MCF 10A (cell line): ENCODE measurements at regions not wholly inside any gene's neighbourhood (a gene's known extent, or its start where the extent isn't known, plus 50 kb on each side); places are given as distances from the start of the nearest gene placed in this dataset.

ENCODE experiments used
- BruUV-seq: library from RNA; stranded (reverse); fragments of 400-500 nt; replicated peaks from 2 replicates; lab custom pipeline; 2021; lab: Mats Ljungman, UMichigan
- CTCF ChIA-PET: fragments of 300-600 bp; sonication (Branson Sonifier 250); formaldehyde crosslinking; extraction: SDS; loops from one replicate; lab custom pipeline; 2021; ENCODE audit warnings: antibody characterized with exemption, inconsistent platforms; lab: Yijun Ruan, JAX
- POLR2A ChIA-PET: fragments of 300-600, 350-650 bp; sonication (Branson Sonifier 250); formaldehyde crosslinking; extraction: SDS; loops from one replicate; lab custom pipeline; 2020; ENCODE audit warnings: antibody characterized with exemption, inconsistent platforms; lab: Yijun Ruan, JAX
- DNase-seq: peaks from one replicate; pipeline ENCODE4 v3.0.0-alpha.2; 2018; ENCODE audit not compliant: unreplicated experiment
- H3K27ac Mint-ChIP-seq: one replicate; pipeline ENCODE4 v1.8.0; 2022; ENCODE audit warnings: mild to moderate bottlenecking, low read depth, mixed read lengths; ENCODE audit not compliant: unreplicated experiment
- H3K27me3 Mint-ChIP-seq: one replicate; pipeline ENCODE4 v1.8.0; 2022; ENCODE audit warnings: mixed read lengths; ENCODE audit not compliant: insufficient read depth, unreplicated experiment
- H3K36me3 Mint-ChIP-seq: one replicate; pipeline ENCODE4 v1.8.0; 2022; ENCODE audit warnings: mild to moderate bottlenecking, moderate library complexity, mixed read lengths; ENCODE audit not compliant: insufficient read depth, unreplicated experiment
- H3K4me1 Mint-ChIP-seq: one replicate; pipeline ENCODE4 v1.8.0; 2022; ENCODE audit warnings: mixed read lengths; ENCODE audit not compliant: insufficient read depth, unreplicated experiment
- H3K4me3 Mint-ChIP-seq: one replicate; pipeline ENCODE4 v1.8.0; 2022; ENCODE audit warnings: mild to moderate bottlenecking, moderate library complexity, mixed read lengths; ENCODE audit not compliant: unreplicated experiment
- H3K9me3 Mint-ChIP-seq: one replicate; pipeline ENCODE4 v1.8.0; 2022; ENCODE audit warnings: mixed read lengths; ENCODE audit not compliant: unreplicated experiment
- intact Hi-C: fragments of 100-400 bp; cut with micrococcal nuclease; formaldehyde crosslinking; loops from 2 replicates; pipeline ENCODE4 v1.14.1; 2022
- TF ChIP-seq, protein P1 (sequence below): fragments of 200-600 bp; IDR thresholded peaks from one replicate; pipeline ENCODE4 v1.8.0; 2022; ENCODE audit warnings: antibody characterized with exemption, mild to moderate bottlenecking; ENCODE audit not compliant: unreplicated experiment

DNA sequence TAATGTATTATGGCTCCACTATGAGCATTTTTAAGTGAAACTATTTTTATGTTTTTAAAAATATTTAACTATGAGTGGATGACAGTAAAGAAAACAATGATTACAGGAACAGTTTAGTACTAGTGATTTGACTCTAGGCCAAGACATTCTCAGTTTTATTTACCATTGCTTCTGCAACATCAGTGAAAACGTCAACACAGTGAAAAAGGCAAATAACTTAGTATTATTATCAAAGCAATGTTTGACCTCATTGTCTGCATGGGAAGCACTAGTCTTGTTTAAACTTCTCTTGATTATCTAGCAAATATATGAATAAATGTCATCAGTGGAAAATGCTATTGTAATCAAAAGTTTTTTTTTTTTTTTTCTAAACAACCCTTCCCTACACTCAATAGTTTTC lies 165.0 kb downstream of the HTR1B start:
- no peak overlapping the region for H3K27ac Mint-ChIP-seq
- TF ChIP-seq, protein P1, sequence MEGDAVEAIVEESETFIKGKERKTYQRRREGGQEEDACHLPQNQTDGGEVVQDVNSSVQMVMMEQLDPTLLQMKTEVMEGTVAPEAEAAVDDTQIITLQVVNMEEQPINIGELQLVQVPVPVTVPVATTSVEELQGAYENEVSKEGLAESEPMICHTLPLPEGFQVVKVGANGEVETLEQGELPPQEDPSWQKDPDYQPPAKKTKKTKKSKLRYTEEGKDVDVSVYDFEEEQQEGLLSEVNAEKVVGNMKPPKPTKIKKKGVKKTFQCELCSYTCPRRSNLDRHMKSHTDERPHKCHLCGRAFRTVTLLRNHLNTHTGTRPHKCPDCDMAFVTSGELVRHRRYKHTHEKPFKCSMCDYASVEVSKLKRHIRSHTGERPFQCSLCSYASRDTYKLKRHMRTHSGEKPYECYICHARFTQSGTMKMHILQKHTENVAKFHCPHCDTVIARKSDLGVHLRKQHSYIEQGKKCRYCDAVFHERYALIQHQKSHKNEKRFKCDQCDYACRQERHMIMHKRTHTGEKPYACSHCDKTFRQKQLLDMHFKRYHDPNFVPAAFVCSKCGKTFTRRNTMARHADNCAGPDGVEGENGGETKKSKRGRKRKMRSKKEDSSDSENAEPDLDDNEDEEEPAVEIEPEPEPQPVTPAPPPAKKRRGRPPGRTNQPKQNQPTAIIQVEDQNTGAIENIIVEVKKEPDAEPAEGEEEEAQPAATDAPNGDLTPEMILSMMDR, result no peak
- H3K27me3 Mint-ChIP-seq, result no peaks in the 10 kb centered on the region
- ChIA-PET CTCF (no interaction called here), POLR2A (no interaction called here)
- H3K9me3 Mint-ChIP-seq, result peaks cover 10% of the 10 kb centered on the region
- intact Hi-C loops, result no loop called here
- DNase-seq, result peak; percentile 17
- H3K36me3 Mint-ChIP-seq, result no peaks in the 10 kb centered on the region
- no peak overlapping the region for H3K4me3 Mint-ChIP-seq
- no TSS peak for BruUV-seq
- peaks cover 7% of the 10 kb centered on the region for H3K4me1 Mint-ChIP-seq

DNA sequence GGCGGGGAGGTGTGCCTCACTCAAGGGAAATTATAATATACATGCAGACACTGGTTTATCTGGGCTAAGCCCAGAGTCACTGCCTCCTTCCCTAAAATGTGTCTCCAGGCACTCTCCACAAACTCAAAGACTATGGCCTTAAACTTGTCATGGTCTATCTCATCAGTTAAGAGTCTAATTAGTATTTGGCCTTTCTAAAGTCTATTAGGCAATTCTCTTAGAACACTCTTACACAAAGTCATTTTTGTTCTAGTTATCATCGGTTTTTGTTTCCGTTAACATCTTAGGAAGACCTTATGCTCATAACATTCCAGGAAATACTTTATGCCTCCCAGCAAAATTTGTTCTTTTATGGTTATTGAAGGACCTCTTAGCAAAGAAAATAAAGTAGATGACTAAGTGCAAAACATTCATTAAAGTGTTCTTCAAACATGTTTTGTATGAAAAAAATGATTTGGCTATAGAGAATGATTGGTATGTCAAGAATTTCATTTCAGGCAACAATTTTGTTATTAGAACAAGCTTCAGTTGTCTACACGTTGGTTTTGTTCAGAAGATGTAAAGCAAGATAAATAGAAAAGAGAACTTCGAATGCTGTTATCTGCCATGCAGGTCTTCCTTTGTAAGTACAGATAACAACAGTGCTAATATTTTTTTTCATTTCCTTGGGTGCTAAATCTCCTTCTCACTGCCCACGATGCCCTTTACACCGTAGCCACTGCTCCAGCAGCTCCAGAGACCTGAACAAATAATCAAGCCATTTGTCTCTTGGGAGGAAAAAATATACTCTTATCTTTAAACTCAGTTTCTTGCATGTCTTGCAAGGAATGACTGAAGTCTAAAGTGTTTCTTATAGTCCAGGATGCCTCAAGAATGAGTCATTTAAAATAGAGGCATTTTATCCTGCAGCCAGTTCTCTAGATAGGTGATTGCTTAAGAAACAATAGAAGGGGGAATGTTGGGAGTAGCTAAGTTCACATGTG lies 170.4 kb downstream of the HTR1B start:
- Mint-ChIP-seq H3K4me1 (peaks cover 37% of the 10 kb centered on the region), H3K9me3 (peaks cover 16% of the 10 kb centered on the region), H3K27ac (peak overlapping the region; percentile 87), H3K36me3 (no peaks in the 10 kb centered on the region), H3K4me3 (peak overlapping the region; percentile 68), H3K27me3 (no peaks in the 10 kb centered on the region)
- TF ChIP-seq, protein P1, result no peak
- TSS peak; percentile 50 for BruUV-seq
- ChIA-PET POLR2A (interaction anchor here (0.6 to 2.0 kb wide), 5 partner anchors 25 to 608 kb away, joined by 3 to 7 read pairs (median 3); no protein-coding TSS in a partner anchor), CTCF (interaction anchor here (0.6 to 1.1 kb wide), 4 partner anchors 13 to 595 kb away, joined by 3 to 4 read pairs (median 3); no protein-coding TSS in a partner anchor)
- peak; percentile 83 for DNase-seq
- intact Hi-C loops, result loop anchor here (5.0 kb wide), 1 partner anchor 159 kb away; no protein-coding TSS in a partner anchor

DNA sequence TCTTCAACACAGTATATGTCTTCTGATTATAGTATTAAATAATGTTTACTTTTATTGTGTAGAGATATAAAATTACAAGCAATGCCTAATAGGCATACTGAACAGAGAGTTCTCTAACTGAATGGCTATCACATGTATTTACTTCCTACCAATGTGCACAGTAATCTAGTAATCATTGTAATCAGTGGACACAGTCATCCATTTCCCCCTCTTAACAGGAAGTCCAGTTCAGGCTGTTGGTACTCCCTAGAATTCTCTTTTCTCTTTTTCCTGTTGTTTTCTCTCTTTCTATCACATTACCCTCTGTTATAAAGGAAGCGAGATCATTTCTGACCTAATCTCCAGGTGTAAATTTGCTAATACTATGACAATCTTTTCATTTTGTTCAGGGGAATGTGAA lies 172.5 kb downstream of the HTR1B start:
- peak overlapping the region; percentile 87 for H3K27ac Mint-ChIP-seq
- H3K4me3 Mint-ChIP-seq, result no peak overlapping the region
- peaks cover 18% of the 10 kb centered on the region for H3K9me3 Mint-ChIP-seq
- intact Hi-C loops, result loop anchor here (5.0 kb wide), 1 partner anchor 162 kb away; no protein-coding TSS in a partner anchor
- POLR2A ChIA-PET, result interaction anchor here (1.3 kb wide), 1 partner anchor 13 kb away, joined by 3 read pairs; no protein-coding TSS in a partner anchor
- H3K27me3 Mint-ChIP-seq, result no peaks in the 10 kb centered on the region
- CTCF ChIA-PET, result interaction anchor here (0.6 kb wide), 1 partner anchor 274 kb away, joined by 3 read pairs; no protein-coding TSS in a partner anchor
- H3K36me3 Mint-ChIP-seq, result no peaks in the 10 kb centered on the region
- TF ChIP-seq, protein P1, result no peak
- no peak for DNase-seq
- peaks cover 44% of the 10 kb centered on the region for H3K4me1 Mint-ChIP-seq
- no TSS peak for BruUV-seq

DNA sequence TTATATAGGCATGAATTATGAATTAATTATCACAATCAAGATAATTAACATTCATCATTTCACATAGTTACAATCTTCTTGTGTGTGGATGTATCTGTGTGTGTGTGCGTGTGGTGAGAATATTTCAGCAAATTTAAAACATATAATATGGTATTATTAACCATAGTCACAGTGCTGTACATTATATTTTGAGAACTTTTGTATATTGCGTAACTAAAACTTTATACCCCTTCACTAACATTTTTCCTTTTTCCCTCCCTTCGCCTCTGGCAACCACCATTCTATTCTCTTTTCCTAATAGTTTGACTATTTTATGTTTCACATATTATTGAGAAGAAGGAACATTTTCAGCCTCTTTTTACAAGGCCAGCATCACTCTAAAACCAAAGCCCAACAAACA lies 176.8 kb downstream of the HTR1B start:
- Mint-ChIP-seq H3K4me1 (peaks cover 21% of the 10 kb centered on the region), H3K9me3 (peaks cover 15% of the 10 kb centered on the region), H3K36me3 (peaks cover 5% of the 10 kb centered on the region), H3K4me3 (no peak overlapping the region), H3K27me3 (no peaks in the 10 kb centered on the region), H3K27ac (peak overlapping the region; percentile 76)
- no TSS peak for BruUV-seq
- no peak for DNase-seq
- intact Hi-C loops, result no loop called here
- ChIA-PET POLR2A (no interaction called here), CTCF (no interaction called here)
- TF ChIP-seq, protein P1, result no peak
